ENCODE measurements at regions not wholly inside any gene's neighbourhood (a gene's known extent, or its start where the extent isn't known, plus 50 kb on each side); places are given as distances from the start of the nearest gene placed in this dataset.

DNA sequence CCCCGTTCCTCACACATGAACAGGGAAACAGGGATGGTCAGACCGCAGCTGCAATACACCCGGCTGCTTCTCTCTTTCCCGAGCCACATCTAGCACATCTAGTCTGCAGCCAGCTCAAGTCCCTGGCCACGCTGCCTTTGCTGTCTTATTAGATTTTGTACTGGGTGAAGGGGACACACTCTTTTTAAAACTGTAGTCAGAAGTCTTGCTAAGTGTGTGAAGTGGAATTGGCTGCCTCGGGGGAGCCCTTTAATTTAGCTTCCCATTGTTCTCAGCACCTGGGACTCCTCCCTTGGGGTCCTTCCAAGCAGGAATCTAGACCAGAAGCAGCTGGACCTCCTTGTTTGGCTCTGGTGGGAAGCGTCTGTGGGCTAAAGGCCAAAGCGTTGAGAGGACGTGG is 420.0 kb downstream of the CTTN start:
- CTCF ChIA-PET = no interaction called here
- Histone ChIP-seq H3K27ac (ENCODE audit: low read depth, low read length) (no peak overlapping the region), H3K4me2 (ENCODE audit: low read length) (no peak overlapping the region), H3K9me3 (ENCODE audit: control insufficient read depth in 1 of 2, insufficient read depth in 1 of 2, low read depth in 1 of 2, low read length in 2 of 2) (no peaks in the 10 kb centered on the region), H3K27me3 (ENCODE audit: insufficient read depth, low read length) (no peaks in the 10 kb centered on the region), H3K4me1 (ENCODE audit: control insufficient read depth in 1 of 2, insufficient read depth in 2 of 2, low read length in 2 of 2) (no peaks in the 10 kb centered on the region), H3K9me2 (ENCODE audit: insufficient read depth) (no peaks in the 10 kb centered on the region), H4K20me1 (ENCODE audit: insufficient read depth) (no peaks in the 10 kb centered on the region), H3K36me3 (ENCODE audit: control insufficient read depth in 1 of 2, insufficient read depth in 2 of 2, low read length in 2 of 2) (no peaks in the 10 kb centered on the region), H3K4me3 (replicated peaks in 1 of 2; ENCODE audit: low read depth in 1 of 2, low read length in 2 of 2) (no peak overlapping the region), H2AFZ (ENCODE audit: low read depth, low read length, poor library complexity, severe bottlenecking) (no peak overlapping the region), H3K9ac (ENCODE audit: low read length) (no peak overlapping the region), H3K79me2 (ENCODE audit: insufficient read depth, low read length) (no peaks in the 10 kb centered on the region)
- DNase-seq (ENCODE audit: low read depth, low spot score) = no peak
- RAD21 ChIA-PET (ENCODE audit: low non-redundant PET in 1 of 2, low total read pairs in 2 of 2, uncharacterized antibody in 2 of 2, unreplicated experiment in 2 of 2) = no interaction called here
- no peak for ATAC-seq
- TF ChIP-seq, protein P1, sequence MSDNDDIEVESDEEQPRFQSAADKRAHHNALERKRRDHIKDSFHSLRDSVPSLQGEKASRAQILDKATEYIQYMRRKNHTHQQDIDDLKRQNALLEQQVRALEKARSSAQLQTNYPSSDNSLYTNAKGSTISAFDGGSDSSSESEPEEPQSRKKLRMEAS (IDR thresholded peaks at IDR 0.05) = no peak
- TF ChIP-seq EGR1 (IDR thresholded peaks at IDR 0.05; ENCODE audit: low read depth) (no peak), FOSL1 (IDR thresholded peaks at IDR 0.05; ENCODE audit: low read depth) (no peak), POLR2AphosphoS5 (IDR thresholded peaks at IDR 0.05; ENCODE audit: low read depth, low read length) (no peak), ATF3 (IDR thresholded peaks at IDR 0.05) (no peak), YY1 (IDR thresholded peaks at IDR 0.05; ENCODE audit: extremely low read depth, insufficient replicate concordance, low read depth, low read length) (no peak), SRF (IDR thresholded peaks at IDR 0.05; ENCODE audit: low read depth) (no peak), ELF1 (IDR thresholded peaks at IDR 0.05; ENCODE audit: borderline replicate concordance, low read depth) (no peak), REST (IDR thresholded peaks at IDR 0.05; ENCODE audit: low read depth) (no peak), EZH2 (IDR thresholded peaks at IDR 0.05) (no peak)
- TF ChIP-seq, protein P2, sequence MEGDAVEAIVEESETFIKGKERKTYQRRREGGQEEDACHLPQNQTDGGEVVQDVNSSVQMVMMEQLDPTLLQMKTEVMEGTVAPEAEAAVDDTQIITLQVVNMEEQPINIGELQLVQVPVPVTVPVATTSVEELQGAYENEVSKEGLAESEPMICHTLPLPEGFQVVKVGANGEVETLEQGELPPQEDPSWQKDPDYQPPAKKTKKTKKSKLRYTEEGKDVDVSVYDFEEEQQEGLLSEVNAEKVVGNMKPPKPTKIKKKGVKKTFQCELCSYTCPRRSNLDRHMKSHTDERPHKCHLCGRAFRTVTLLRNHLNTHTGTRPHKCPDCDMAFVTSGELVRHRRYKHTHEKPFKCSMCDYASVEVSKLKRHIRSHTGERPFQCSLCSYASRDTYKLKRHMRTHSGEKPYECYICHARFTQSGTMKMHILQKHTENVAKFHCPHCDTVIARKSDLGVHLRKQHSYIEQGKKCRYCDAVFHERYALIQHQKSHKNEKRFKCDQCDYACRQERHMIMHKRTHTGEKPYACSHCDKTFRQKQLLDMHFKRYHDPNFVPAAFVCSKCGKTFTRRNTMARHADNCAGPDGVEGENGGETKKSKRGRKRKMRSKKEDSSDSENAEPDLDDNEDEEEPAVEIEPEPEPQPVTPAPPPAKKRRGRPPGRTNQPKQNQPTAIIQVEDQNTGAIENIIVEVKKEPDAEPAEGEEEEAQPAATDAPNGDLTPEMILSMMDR (IDR thresholded peaks at IDR 0.05 in 2 of 3, conservative IDR thresholded peaks at IDR 0.05 in 1 of 3; ENCODE audit: borderline replicate concordance in 1 of 3, insufficient read depth in 1 of 3, low read depth in 2 of 3, low read length in 2 of 3) = no peak
- TF ChIP-seq, protein P3, sequence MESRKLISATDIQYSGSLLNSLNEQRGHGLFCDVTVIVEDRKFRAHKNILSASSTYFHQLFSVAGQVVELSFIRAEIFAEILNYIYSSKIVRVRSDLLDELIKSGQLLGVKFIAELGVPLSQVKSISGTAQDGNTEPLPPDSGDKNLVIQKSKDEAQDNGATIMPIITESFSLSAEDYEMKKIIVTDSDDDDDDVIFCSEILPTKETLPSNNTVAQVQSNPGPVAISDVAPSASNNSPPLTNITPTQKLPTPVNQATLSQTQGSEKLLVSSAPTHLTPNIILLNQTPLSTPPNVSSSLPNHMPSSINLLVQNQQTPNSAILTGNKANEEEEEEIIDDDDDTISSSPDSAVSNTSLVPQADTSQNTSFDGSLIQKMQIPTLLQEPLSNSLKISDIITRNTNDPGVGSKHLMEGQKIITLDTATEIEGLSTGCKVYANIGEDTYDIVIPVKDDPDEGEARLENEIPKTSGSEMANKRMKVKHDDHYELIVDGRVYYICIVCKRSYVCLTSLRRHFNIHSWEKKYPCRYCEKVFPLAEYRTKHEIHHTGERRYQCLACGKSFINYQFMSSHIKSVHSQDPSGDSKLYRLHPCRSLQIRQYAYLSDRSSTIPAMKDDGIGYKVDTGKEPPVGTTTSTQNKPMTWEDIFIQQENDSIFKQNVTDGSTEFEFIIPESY (IDR thresholded peaks at IDR 0.05; ENCODE audit: extremely low read depth, insufficient replicate concordance, low read length) = no peak
- intact Hi-C loops (cut with micrococcal nuclease) = no loop called here
- POLR2A ChIA-PET = no interaction called here
- no TSS peak for BruUV-seq (replicated peaks)
